ENCODE measurements at regions not wholly inside any gene's neighbourhood (a gene's known extent, or its start where the extent isn't known, plus 50 kb on each side); places are given as distances from the start of the nearest gene placed in this dataset.

GRCh38 chr7:145899938-145900337, 216.7 kb upstream of the CNTNAP2 start:
- Mint-ChIP-seq H3K4me3 (no peak overlapping the region), H3K36me3 (peaks cover 14% of the 10 kb centered on the region), H3K27ac (no peak overlapping the region), H3K27me3 (no peaks in the 10 kb centered on the region), H3K4me1 (ENCODE audit: low read depth in 2 of 2) (no peaks in the 10 kb centered on the region), H3K9me3 (peaks cover 28% of the 10 kb centered on the region)
- no peak for DNase-seq (ENCODE audit: low spot score)
- ATAC-seq = no peak

GRCh38 chr7:145893925-145894535, 222.6 kb upstream of the CNTNAP2 start:
- Mint-ChIP-seq H3K4me1 (ENCODE audit: low read depth in 2 of 2) (no peaks in the 10 kb centered on the region), H3K9me3 (peaks cover 21% of the 10 kb centered on the region), H3K27me3 (no peaks in the 10 kb centered on the region), H3K4me3 (no peak overlapping the region), H3K36me3 (peaks cover 10% of the 10 kb centered on the region), H3K27ac (no peak overlapping the region)
- DNase-seq (ENCODE audit: low spot score) (no peak), ATAC-seq (no peak)

GRCh38 chr7:145884716-145885514, 231.7 kb upstream of the CNTNAP2 start:
- Mint-ChIP-seq H3K36me3 (no peaks in the 10 kb centered on the region), H3K4me1 (ENCODE audit: low read depth in 2 of 2) (no peaks in the 10 kb centered on the region), H3K27me3 (no peaks in the 10 kb centered on the region), H3K27ac (no peak overlapping the region), H3K9me3 (peaks cover 7% of the 10 kb centered on the region), H3K4me3 (no peak overlapping the region)
- no peak for DNase-seq (ENCODE audit: low spot score)
- no peak for ATAC-seq

- ATAC-seq = no peak
- Mint-ChIP-seq H3K36me3 (no peaks in the 10 kb centered on the region), H3K27ac (no peak overlapping the region), H3K9me3 (peaks cover 12% of the 10 kb centered on the region), H3K4me3 (no peak overlapping the region), H3K4me1 (ENCODE audit: low read depth in 2 of 2) (no peaks in the 10 kb centered on the region), H3K27me3 (no peaks in the 10 kb centered on the region)
- DNase-seq (ENCODE audit: low spot score) = no peak
Observed at GRCh38 chr7:145876376-145876775, 240.2 kb upstream of the CNTNAP2 start.

GRCh38 chr7:145875267-145875666, 241.3 kb upstream of the CNTNAP2 start:
- no peak for ATAC-seq
- H3K27ac Mint-ChIP-seq = no peak overlapping the region
- no peaks in the 10 kb centered on the region for H3K27me3 Mint-ChIP-seq
- no peaks in the 10 kb centered on the region for H3K36me3 Mint-ChIP-seq
- H3K4me3 Mint-ChIP-seq = no peak overlapping the region
- DNase-seq (ENCODE audit: low spot score) = no peak
- no peaks in the 10 kb centered on the region for H3K4me1 Mint-ChIP-seq (ENCODE audit: low read depth in 2 of 2)
- peaks cover 12% of the 10 kb centered on the region for H3K9me3 Mint-ChIP-seq

- DNase-seq (ENCODE audit: low spot score) = no peak
- H3K36me3 Mint-ChIP-seq = peaks cover 16% of the 10 kb centered on the region
- H3K4me3 Mint-ChIP-seq = no peak overlapping the region
- H3K27me3 Mint-ChIP-seq = no peaks in the 10 kb centered on the region
- no peak for ATAC-seq
- H3K9me3 Mint-ChIP-seq = peaks cover 24% of the 10 kb centered on the region
- H3K4me1 Mint-ChIP-seq (ENCODE audit: low read depth in 2 of 2) = no peaks in the 10 kb centered on the region
- no peak overlapping the region for H3K27ac Mint-ChIP-seq
Observed at GRCh38 chr7:145868935-145869334, 247.7 kb upstream of the CNTNAP2 start.

GRCh38 chr7:145862212-145862611, 254.4 kb upstream of the CNTNAP2 start:
- H3K27ac Mint-ChIP-seq = no peak overlapping the region
- H3K9me3 Mint-ChIP-seq = peaks cover 25% of the 10 kb centered on the region
- no peak for ATAC-seq
- H3K36me3 Mint-ChIP-seq = peaks cover 7% of the 10 kb centered on the region
- H3K4me3 Mint-ChIP-seq = no peak overlapping the region
- H3K27me3 Mint-ChIP-seq = no peaks in the 10 kb centered on the region
- no peaks in the 10 kb centered on the region for H3K4me1 Mint-ChIP-seq (ENCODE audit: low read depth in 2 of 2)
- no peak for DNase-seq (ENCODE audit: low spot score)

GRCh38 chr7:145860809-145861208, 255.8 kb upstream of the CNTNAP2 start:
- peaks cover 30% of the 10 kb centered on the region for H3K9me3 Mint-ChIP-seq

GRCh38 chr7:145850636-145851035, 266.0 kb upstream of the CNTNAP2 start:
- Mint-ChIP-seq H3K27me3 (no peaks in the 10 kb centered on the region), H3K27ac (no peak overlapping the region), H3K9me3 (peaks cover 15% of the 10 kb centered on the region), H3K4me1 (ENCODE audit: low read depth in 2 of 2) (no peaks in the 10 kb centered on the region), H3K4me3 (no peak overlapping the region), H3K36me3 (peaks cover 7% of the 10 kb centered on the region)
- no peak for ATAC-seq
- DNase-seq (ENCODE audit: low spot score) = no peak

More at GRCh38 chr7:145860809-145861208, 255.8 kb upstream of the CNTNAP2 start:
- Mint-ChIP-seq H3K27ac (no peak overlapping the region), H3K27me3 (no peaks in the 10 kb centered on the region), H3K4me1 (ENCODE audit: low read depth in 2 of 2) (no peaks in the 10 kb centered on the region), H3K4me3 (no peak overlapping the region), H3K36me3 (peaks cover 5% of the 10 kb centered on the region)
- DNase-seq (ENCODE audit: low spot score) = no peak
- no peak for ATAC-seq

GRCh38 chr7:145848691-145849090, 267.9 kb upstream of the CNTNAP2 start:
- Mint-ChIP-seq H3K36me3 (peaks cover 11% of the 10 kb centered on the region), H3K27ac (no peak overlapping the region), H3K9me3 (peaks cover 15% of the 10 kb centered on the region), H3K4me1 (ENCODE audit: low read depth in 2 of 2) (no peaks in the 10 kb centered on the region), H3K4me3 (no peak overlapping the region), H3K27me3 (no peaks in the 10 kb centered on the region)
- DNase-seq (ENCODE audit: low spot score) = no peak
- no peak for ATAC-seq

- peaks cover 14% of the 10 kb centered on the region for H3K36me3 Mint-ChIP-seq
- DNase-seq (ENCODE audit: low spot score) (no peak), ATAC-seq (no peak)
- no peak overlapping the region for H3K27ac Mint-ChIP-seq
- H3K4me1 Mint-ChIP-seq (ENCODE audit: low read depth in 2 of 2) = no peaks in the 10 kb centered on the region
- H3K4me3 Mint-ChIP-seq = no peak overlapping the region
- H3K27me3 Mint-ChIP-seq = no peaks in the 10 kb centered on the region
- peaks cover 20% of the 10 kb centered on the region for H3K9me3 Mint-ChIP-seq
Observed at GRCh38 chr7:145845345-145845744, 271.3 kb upstream of the CNTNAP2 start.

GRCh38 chr7:145839814-145840213, 276.8 kb upstream of the CNTNAP2 start:
- Mint-ChIP-seq H3K27me3 (no peaks in the 10 kb centered on the region), H3K36me3 (peaks cover 8% of the 10 kb centered on the region), H3K4me1 (ENCODE audit: low read depth in 2 of 2) (no peaks in the 10 kb centered on the region), H3K27ac (no peak overlapping the region), H3K4me3 (no peak overlapping the region), H3K9me3 (peaks cover 33% of the 10 kb centered on the region)
- DNase-seq (ENCODE audit: low spot score) = no peak
- no peak for ATAC-seq

GRCh38 chr7:145831616-145832206, 284.9 kb upstream of the CNTNAP2 start:
- Mint-ChIP-seq H3K4me3 (no peak overlapping the region), H3K9me3 (peaks cover 16% of the 10 kb centered on the region)
- no peak for ATAC-seq

GRCh38 chr7:145817687-145818086, 298.9 kb upstream of the CNTNAP2 start:
- Mint-ChIP-seq H3K27ac (no peak overlapping the region), H3K9me3 (peaks cover 12% of the 10 kb centered on the region), H3K36me3 (no peaks in the 10 kb centered on the region)

More at GRCh38 chr7:145831616-145832206, 284.9 kb upstream of the CNTNAP2 start:
- Mint-ChIP-seq H3K36me3 (peaks cover 5% of the 10 kb centered on the region), H3K4me1 (ENCODE audit: low read depth in 2 of 2) (no peaks in the 10 kb centered on the region), H3K27me3 (no peaks in the 10 kb centered on the region), H3K27ac (no peak overlapping the region)
- DNase-seq (ENCODE audit: low spot score) = no peak

More at GRCh38 chr7:145817687-145818086, 298.9 kb upstream of the CNTNAP2 start:
- Mint-ChIP-seq H3K4me1 (ENCODE audit: low read depth in 2 of 2) (no peaks in the 10 kb centered on the region), H3K4me3 (no peak overlapping the region), H3K27me3 (no peaks in the 10 kb centered on the region)
- DNase-seq (ENCODE audit: low spot score) (no peak), ATAC-seq (no peak)

Measured in natural killer cell treated with Interleukin-12 subunit alpha and Interleukin-12 subunit beta and Interleukin-15 and Interleukin-18, amount 100 ng/mL, for 72 hours (primary cell).